SK-N-SH treated with all-trans-retinoic acid at 6 μM for 48 hours (cell line): ENCODE measurements at regions not wholly inside any gene's neighbourhood (a gene's known extent, or its start where the extent isn't known, plus 50 kb on each side); places are given as distances from the start of the nearest gene placed in this dataset.

Source experiments
- ATAC-seq: fragments of 200-7000 bp; cut with Tn5 transposase; 3 replicates; pipeline ENCODE4 v1.9.1; 2020; ENCODE audit warnings: mild to moderate bottlenecking, moderate library complexity
- ARNTL ChIP-seq: fragments of 450-650 bp; formaldehyde crosslinking; IDR thresholded peaks from 2 replicates; pipeline ENCODE4 v1.5.0; 2020; ENCODE audit warnings: low read depth, mild to moderate bottlenecking, moderate library complexity, borderline replicate concordance
- BACH2 ChIP-seq: fragments of 250-450 bp; sonication (Bioruptor Pico); IDR thresholded peaks from 2 replicates; pipeline ENCODE4 v1.9.0; 2021; ENCODE audit warnings: mild to moderate bottlenecking, borderline replicate concordance
- CREB5 ChIP-seq: fragments of 250-450 bp; sonication (Bioruptor Pico); IDR thresholded peaks from 2 replicates; pipeline ENCODE4 v1.5.1; 2020; ENCODE audit warnings: low read depth, mild to moderate bottlenecking, moderate library complexity
- ESRRG ChIP-seq: fragments of 250-450 bp; sonication (Bioruptor Pico); IDR thresholded peaks from 2 replicates; pipeline ENCODE4 v1.6.1; 2021; ENCODE audit warnings: mild to moderate bottlenecking
- GLIS3 ChIP-seq: fragments of 250-450 bp; sonication (Bioruptor Pico); IDR thresholded peaks from 2 replicates; pipeline ENCODE4 v1.5.0; 2020; ENCODE audit warnings: mild to moderate bottlenecking, moderate library complexity
- ISL1 ChIP-seq: fragments of 250-450 bp; sonication (Bioruptor Pico); IDR thresholded peaks from 2 replicates; pipeline ENCODE4 v2.1.2; 2022; ENCODE audit warnings: mild to moderate bottlenecking, moderate library complexity
- OSR1 ChIP-seq: fragments of 250-450 bp; sonication (Bioruptor Pico); IDR thresholded peaks from 2 replicates; pipeline ENCODE4 v1.8.0; 2022; ENCODE audit warnings: moderate library complexity, mild to moderate bottlenecking, inconsistent platforms
- PATZ1 ChIP-seq: fragments of 250-450 bp; sonication (Bioruptor Pico); IDR thresholded peaks from 2 replicates; pipeline ENCODE4 v1.8.0; 2020; ENCODE audit warnings: mild to moderate bottlenecking, moderate library complexity, borderline replicate concordance
- POU6F1 ChIP-seq: fragments of 250-450 bp; sonication (Bioruptor Pico); IDR thresholded peaks from 2 replicates; pipeline ENCODE4 v1.8.0; 2021; ENCODE audit warnings: low read depth, mild to moderate bottlenecking, moderate library complexity, borderline replicate concordance
- RARB ChIP-seq: fragments of 250-450 bp; sonication (Bioruptor Pico); IDR thresholded peaks from 2 replicates; pipeline ENCODE4 v1.8.0; 2021; ENCODE audit warnings: mild to moderate bottlenecking, moderate library complexity
- SNAI2 ChIP-seq: fragments of 250-450 bp; sonication (Bioruptor Pico); IDR thresholded peaks from 2 replicates; pipeline ENCODE4 v1.5.0; 2020; ENCODE audit warnings: mild to moderate bottlenecking, moderate library complexity
- TCF4 ChIP-seq: fragments of 250-450 bp; sonication (Bioruptor Pico); IDR thresholded peaks from 2 replicates; pipeline ENCODE4 v1.8.0; 2021; ENCODE audit warnings: mild to moderate bottlenecking, moderate library complexity, borderline replicate concordance
- TOX ChIP-seq: fragments of 250-450 bp; sonication (Bioruptor Pico); IDR thresholded peaks from 2 replicates; pipeline ENCODE4 v1.8.0; 2021; ENCODE audit warnings: mild to moderate bottlenecking, moderate library complexity, borderline replicate concordance
- ZFP3 ChIP-seq: fragments of 250-450 bp; sonication (Bioruptor Pico); IDR thresholded peaks from 2 replicates; pipeline ENCODE4 v1.5.0; 2020; ENCODE audit warnings: mild to moderate bottlenecking, moderate library complexity
- ZFP30 ChIP-seq: fragments of 450-650 bp; formaldehyde crosslinking; IDR thresholded peaks from 2 replicates; pipeline ENCODE4 v1.5.0; 2022; ENCODE audit warnings: mild to moderate bottlenecking, moderate library complexity
- ZNF565 ChIP-seq: fragments of 450-650 bp; formaldehyde crosslinking; conservative IDR thresholded peaks from 2 replicates; pipeline ENCODE4 v1.5.0; 2020; ENCODE audit warnings: low read depth, mild to moderate bottlenecking, moderate library complexity
- ZNF70 ChIP-seq: fragments of 450-650 bp; formaldehyde crosslinking; IDR thresholded peaks from 2 replicates; pipeline ENCODE4 v1.5.0; 2020; ENCODE audit warnings: mild to moderate bottlenecking, moderate library complexity
- ZNF8 ChIP-seq: fragments of 450-650 bp; formaldehyde crosslinking; IDR thresholded peaks from 2 replicates; pipeline ENCODE4 v1.5.0; 2020; ENCODE audit warnings: mild to moderate bottlenecking, moderate library complexity
- TF ChIP-seq, protein P1 (sequence below): fragments of 250-450 bp; sonication (Bioruptor Pico); IDR thresholded peaks from 2 replicates; pipeline ENCODE4 v1.5.1; 2021; ENCODE audit warnings: mild to moderate bottlenecking, moderate library complexity
- TF ChIP-seq, protein P2 (sequence below): fragments of 250-450 bp; sonication (Bioruptor Pico); IDR thresholded peaks from 2 replicates; pipeline ENCODE4 v1.5.0; 2020; ENCODE audit warnings: mild to moderate bottlenecking, moderate library complexity

DNA sequence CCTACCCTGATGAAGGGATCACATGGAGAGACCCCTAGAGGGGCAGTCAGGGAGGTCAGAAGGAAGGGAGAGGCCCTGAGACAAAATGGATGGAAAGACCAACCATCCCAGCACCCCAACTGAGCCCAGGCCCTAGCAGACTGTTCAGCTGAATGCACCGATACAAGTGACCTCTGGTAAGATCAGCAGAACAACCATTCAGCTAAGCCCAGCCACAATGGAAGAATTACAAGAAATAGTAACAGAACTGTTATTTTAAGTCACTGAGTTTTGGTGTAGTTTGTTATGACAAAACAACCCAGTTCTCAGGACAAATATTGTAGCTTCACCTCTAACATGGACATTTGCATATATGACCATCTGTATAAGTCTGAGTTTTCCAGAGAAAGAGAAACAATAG, 210.4 kb upstream of the SVIL start (continued):
- TF ChIP-seq POU6F1 (CRISPR knock-in tag), result no peak
- TF ChIP-seq ISL1 (CRISPR knock-in tag), result no peak
- TF ChIP-seq, protein P1, sequence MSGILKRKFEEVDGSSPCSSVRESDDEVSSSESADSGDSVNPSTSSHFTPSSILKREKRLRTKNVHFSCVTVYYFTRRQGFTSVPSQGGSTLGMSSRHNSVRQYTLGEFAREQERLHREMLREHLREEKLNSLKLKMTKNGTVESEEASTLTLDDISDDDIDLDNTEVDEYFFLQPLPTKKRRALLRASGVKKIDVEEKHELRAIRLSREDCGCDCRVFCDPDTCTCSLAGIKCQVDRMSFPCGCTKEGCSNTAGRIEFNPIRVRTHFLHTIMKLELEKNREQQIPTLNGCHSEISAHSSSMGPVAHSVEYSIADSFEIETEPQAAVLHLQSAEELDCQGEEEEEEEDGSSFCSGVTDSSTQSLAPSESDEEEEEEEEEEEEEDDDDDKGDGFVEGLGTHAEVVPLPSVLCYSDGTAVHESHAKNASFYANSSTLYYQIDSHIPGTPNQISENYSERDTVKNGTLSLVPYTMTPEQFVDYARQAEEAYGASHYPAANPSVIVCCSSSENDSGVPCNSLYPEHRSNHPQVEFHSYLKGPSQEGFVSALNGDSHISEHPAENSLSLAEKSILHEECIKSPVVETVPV, result no peak
- no peak for TF ChIP-seq RARB
- TF ChIP-seq TCF4, result no peak

GRCh38 chr10:29843143-29843542, 208.4 kb upstream of the SVIL start:
- TF ChIP-seq SNAI2 (CRISPR knock-in tag), result no peak
- no peak for TF ChIP-seq ZFP3
- no peak for TF ChIP-seq ARNTL
- no peak for TF ChIP-seq PATZ1 (CRISPR knock-in tag)
- no peak for TF ChIP-seq POU6F1 (CRISPR knock-in tag)
- no peak for TF ChIP-seq ZNF8
- no peak for TF ChIP-seq BACH2 (CRISPR knock-in tag)
- no peak for ATAC-seq

GRCh38 chr10:29841724-29842649, 207.2 kb upstream of the SVIL start:
- ATAC-seq, result peak; percentile 93
- peak; percentile 90; the same call in 1 of the 2 replicates for TF ChIP-seq TCF4
- 0 out of 2 replicates have a peak, but pooled peaks have one; percentile 5 for TF ChIP-seq ZNF8
- no peak for TF ChIP-seq SNAI2 (CRISPR knock-in tag)
- peak; percentile 35; the same call in 1 of the 2 replicates for TF ChIP-seq ISL1 (CRISPR knock-in tag)
- TF ChIP-seq, protein P2, sequence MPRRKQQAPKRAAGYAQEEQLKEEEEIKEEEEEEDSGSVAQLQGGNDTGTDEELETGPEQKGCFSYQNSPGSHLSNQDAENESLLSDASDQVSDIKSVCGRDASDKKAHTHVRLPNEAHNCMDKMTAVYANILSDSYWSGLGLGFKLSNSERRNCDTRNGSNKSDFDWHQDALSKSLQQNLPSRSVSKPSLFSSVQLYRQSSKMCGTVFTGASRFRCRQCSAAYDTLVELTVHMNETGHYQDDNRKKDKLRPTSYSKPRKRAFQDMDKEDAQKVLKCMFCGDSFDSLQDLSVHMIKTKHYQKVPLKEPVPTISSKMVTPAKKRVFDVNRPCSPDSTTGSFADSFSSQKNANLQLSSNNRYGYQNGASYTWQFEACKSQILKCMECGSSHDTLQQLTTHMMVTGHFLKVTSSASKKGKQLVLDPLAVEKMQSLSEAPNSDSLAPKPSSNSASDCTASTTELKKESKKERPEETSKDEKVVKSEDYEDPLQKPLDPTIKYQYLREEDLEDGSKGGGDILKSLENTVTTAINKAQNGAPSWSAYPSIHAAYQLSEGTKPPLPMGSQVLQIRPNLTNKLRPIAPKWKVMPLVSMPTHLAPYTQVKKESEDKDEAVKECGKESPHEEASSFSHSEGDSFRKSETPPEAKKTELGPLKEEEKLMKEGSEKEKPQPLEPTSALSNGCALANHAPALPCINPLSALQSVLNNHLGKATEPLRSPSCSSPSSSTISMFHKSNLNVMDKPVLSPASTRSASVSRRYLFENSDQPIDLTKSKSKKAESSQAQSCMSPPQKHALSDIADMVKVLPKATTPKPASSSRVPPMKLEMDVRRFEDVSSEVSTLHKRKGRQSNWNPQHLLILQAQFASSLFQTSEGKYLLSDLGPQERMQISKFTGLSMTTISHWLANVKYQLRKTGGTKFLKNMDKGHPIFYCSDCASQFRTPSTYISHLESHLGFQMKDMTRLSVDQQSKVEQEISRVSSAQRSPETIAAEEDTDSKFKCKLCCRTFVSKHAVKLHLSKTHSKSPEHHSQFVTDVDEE (CRISPR knock-in tag), result peak; percentile 53; the same call in 1 of the 2 replicates
- TF ChIP-seq ZNF565, result no peak

- ATAC-seq, result no peak; the same call in 2 of the 3 replicates
- TF ChIP-seq ZFP3, result no peak
- no peak for TF ChIP-seq GLIS3 (CRISPR knock-in tag)
- TF ChIP-seq ARNTL, result no peak
- no peak for TF ChIP-seq RARB
- TF ChIP-seq TOX (CRISPR knock-in tag), result no peak
- no peak for TF ChIP-seq OSR1 (CRISPR knock-in tag)
- TF ChIP-seq, protein P2 (CRISPR knock-in tag), result no peak
- TF ChIP-seq ESRRG (CRISPR knock-in tag), result no peak
- no peak for TF ChIP-seq CREB5 (CRISPR knock-in tag)
- TF ChIP-seq ZNF70 (CRISPR knock-in tag), result no peak
- no peak for TF ChIP-seq ZFP30 (CRISPR knock-in tag)
- TF ChIP-seq ZNF8, result no peak
- TF ChIP-seq SNAI2 (CRISPR knock-in tag), result no peak
Observed at GRCh38 chr10:29840516-29841276, 205.9 kb upstream of the SVIL start.
